Spleen (tissue), 11 donors: ENCODE measurements at regions not wholly inside any gene's neighbourhood (a gene's known extent, or its start where the extent isn't known, plus 50 kb on each side); places are given as distances from the start of the nearest gene placed in this dataset.

ENCODE experiments used
- DNase-seq: peaks from one replicate; pipeline ENCODE4 v3.0.0-alpha.2; 2020
- H3K27ac ChIP-seq, 8 donors: fragments of 200-600 bp; sonication (generic) in 7 of 8; 1 replicate in 4 of 8; 2 replicates in 4 of 8; pipeline versions ENCODE4 v1.5.0 to v1.8.0; 2016 to 2021; ENCODE audit warnings: inconsistent platforms in 4 of 8, mild to moderate bottlenecking in 4 of 8, moderate library complexity in 1 of 8
- H3K27me3 ChIP-seq, 7 donors: fragments of 200-600 bp; sonication (generic) in 6 of 7; replicated peaks in 1 of 7; 1 replicate in 4 of 7; 2 replicates in 3 of 7; pipeline versions ENCODE4 v1.5.0 to v1.8.0; 2016 to 2021; ENCODE audit warnings: inconsistent platforms in 3 of 7, mild to moderate bottlenecking in 1 of 7
- H3K36me3 ChIP-seq, 6 donors: fragments of 200-600 bp; sonication (generic) in 5 of 6; 1 replicate in 4 of 6; 2 replicates in 2 of 6; pipeline versions ENCODE4 v1.5.0 to v1.8.0; 2016 to 2021; ENCODE audit warnings: inconsistent platforms in 2 of 6
- H3K4me1 ChIP-seq, 6 donors: fragments of 200-600 bp; sonication (generic) in 5 of 6; 1 replicate in 3 of 6; 2 replicates in 3 of 6; pipeline versions ENCODE4 v1.5.0 to v1.8.0; 2016 to 2021; ENCODE audit warnings: inconsistent platforms in 3 of 6
- H3K4me3 ChIP-seq, 8 donors: fragments of 200-600 bp; sonication (generic) in 7 of 8; 1 replicate in 4 of 8; 2 replicates in 4 of 8; pipeline versions ENCODE4 v1.5.0 to v1.8.0; 2016 to 2021; ENCODE audit warnings: inconsistent platforms in 4 of 8, mild to moderate bottlenecking in 4 of 8, moderate library complexity in 2 of 8
- H3K9me3 ChIP-seq, 8 donors: fragments of 200-600 bp; sonication (generic) in 7 of 8; 1 replicate in 4 of 8; 2 replicates in 4 of 8; pipeline versions ENCODE4 v1.5.0 to v1.8.0; 2016 to 2021; ENCODE audit warnings: inconsistent platforms in 4 of 8
- CTCF ChIP-seq, 11 experiments: fragments of 200-600 bp in 7 of 11; fragments of 450-650 bp in 4 of 11; sonication (generic) in 4 of 11; IDR thresholded peaks in 8 of 11; conservative IDR thresholded peaks in 3 of 11; 1 replicate in 7 of 11; 2 replicates in 4 of 11; pipeline versions ENCODE4 v1.4.0 to v1.8.0; 2016 to 2021; ENCODE audit warnings: antibody characterized with exemption in 11 of 11, inconsistent platforms in 4 of 11, mild to moderate bottlenecking in 1 of 11
- POLR2A ChIP-seq, 3 donors: fragments of 450-650 bp; IDR thresholded peaks; one replicate each; pipeline ENCODE4 v1.5.1; 2017; ENCODE audit warnings: antibody characterized with exemption in 3 of 3, mild to moderate bottlenecking in 1 of 3
- POLR2AphosphoS5 ChIP-seq, 3 donors: sonication (generic); formaldehyde crosslinking; IDR thresholded peaks; one replicate each; pipeline ENCODE4 v1.5.1; 2017; ENCODE audit warnings: antibody characterized with exemption in 3 of 3
- WGBS, 5 donors: extraction: QIAGEN DNeasy Blood & Tissue Kit in 3 of 5; methylation state at CpG; one replicate each; pipeline versions ENCODE4 v1.1.5 to v1.1.7; 2013 to 2018; 5-methylcytosine and 5-hydroxymethylcytosine counted together
- intact Hi-C: fragments of 100-400 bp; cut with DNase I; formaldehyde crosslinking; loops from one replicate; pipeline ENCODE4 v1.15.0; 2023; ENCODE audit warnings: low total_unique reads
- donor health status: healthy with polysubstance abuse.
- donor health status: DM: no; HTN: no; CAD: no; lungs with moderate emphysema.
- donor health status: DM: no; HTN: no; CAD: no.
- donor health status: Bipolar disorder and iron deficiency.
- donor health status: healthy.
- donor health status: DM: no; HTN: no; CAD: no.
- donor health status: DM: yes; HTN: yes; CAD: no.

GRCh38 chr16:79769928-79770243, 169.3 kb upstream of the MAF start:
- 12 to 42% (median 33%) methylated on average over 6 of the region's 6 CpGs for WGBS, 5 donors
- no peak for DNase-seq
- H3K9me3 ChIP-seq, result no peaks in the 10 kb centered on the region
- peaks cover 5 to 37% (median 17%) of the 10 kb centered on the region in 6 donors for H3K4me1 ChIP-seq
- H3K36me3 ChIP-seq, result no peaks in the 10 kb centered on the region
- TF ChIP-seq POLR2AphosphoS5 (IDR thresholded peaks at IDR 0.05) (no peak), CTCF (IDR thresholded peaks at IDR 0.05 in 8 of 11, conservative IDR thresholded peaks at IDR 0.05 in 3 of 11) (no peak), POLR2A (IDR thresholded peaks at IDR 0.05) (no peak)
- peak overlapping the region; percentile 35 to 77 (median 46) for H3K4me3 ChIP-seq
- peak overlapping the region in 6 of 8 donors; percentile 66 to 80 (median 72) for H3K27ac ChIP-seq
- intact Hi-C loops, result no loop called here
- H3K27me3 ChIP-seq, result no peaks in the 10 kb centered on the region

- Histone ChIP-seq H3K27ac (peak overlapping the region in 3 of 8 donors; percentile 33 to 79 (median 70)), H3K36me3 (no peaks in the 10 kb centered on the region), H3K4me3 (peak overlapping the region in 1 of 8 donors; percentile 77), H3K27me3 (no peaks in the 10 kb centered on the region), H3K9me3 (no peaks in the 10 kb centered on the region), H3K4me1 (peaks cover 5 to 37% (median 17%) of the 10 kb centered on the region in 6 donors)
- intact Hi-C loops, result no loop called here
- DNase-seq, result no peak
- TF ChIP-seq POLR2AphosphoS5 (IDR thresholded peaks at IDR 0.05) (no peak), POLR2A (IDR thresholded peaks at IDR 0.05) (no peak), CTCF (IDR thresholded peaks at IDR 0.05 in 8 of 11, conservative IDR thresholded peaks at IDR 0.05 in 3 of 11) (no peak)
- WGBS, 5 donors, result 68 to 85% (median 74%) methylated on average over 4 of the region's 4 CpGs
Observed at GRCh38 chr16:79769270-79769927, 168.9 kb upstream of the MAF start.

- DNase-seq, result no peak
- peaks cover 5 to 37% (median 17%) of the 10 kb centered on the region in 6 donors for H3K4me1 ChIP-seq
- no peaks in the 10 kb centered on the region for H3K9me3 ChIP-seq
- no peaks in the 10 kb centered on the region for H3K36me3 ChIP-seq
- H3K27me3 ChIP-seq, result no peaks in the 10 kb centered on the region
- H3K4me3 ChIP-seq, result peak overlapping the region in 1 of 8 donors; percentile 29
- WGBS, 5 donors, result 43 to 57% (median 53%) methylated on average over 10 of the region's 10 CpGs
- H3K27ac ChIP-seq, result peak overlapping the region in 7 of 8 donors; percentile 21 to 79 (median 52)
- intact Hi-C loops, result no loop called here
- TF ChIP-seq CTCF (IDR thresholded peaks at IDR 0.05 in 8 of 11, conservative IDR thresholded peaks at IDR 0.05 in 3 of 11) (no peak), POLR2AphosphoS5 (IDR thresholded peaks at IDR 0.05) (no peak), POLR2A (IDR thresholded peaks at IDR 0.05) (no peak)
Observed at GRCh38 chr16:79768276-79768970, 167.9 kb upstream of the MAF start.
